Activated CD4-positive, alpha-beta T cell treated with anti-CD3 and anti-CD28 coated beads, Interleukin-2, amount 10 ng/mL, durations not matched to agents 24 days and 14 days (primary cell): ENCODE measurements at regions not wholly inside any gene's neighbourhood (a gene's known extent, or its start where the extent isn't known, plus 50 kb on each side); places are given as distances from the start of the nearest gene placed in this dataset.
A peak's percentile ranks its signal among the peaks of the same experiment; 100 is the strongest.
"Not testable (repeated sequence)": the region's sequence is repeated elsewhere in the genome, so short reads cannot be mapped to it uniquely, and the experiment has no call there.

Source experiments
- DNase-seq: peaks from one replicate; pipeline ENCODE4 v3.0.0; 2022
- H3K27ac Mint-ChIP-seq: one replicate; pipeline ENCODE4 v1.8.0; 2022; ENCODE audit warnings: mild to moderate bottlenecking, mixed read lengths
- H3K27me3 Mint-ChIP-seq: one replicate; pipeline ENCODE4 v1.8.0; 2022; ENCODE audit warnings: mixed read lengths
- H3K36me3 Mint-ChIP-seq: one replicate; pipeline ENCODE4 v1.8.0; 2022; ENCODE audit warnings: low read depth, mild to moderate bottlenecking, mixed read lengths
- H3K4me1 Mint-ChIP-seq: one replicate; pipeline ENCODE4 v1.8.0; 2021; ENCODE audit warnings: mixed read lengths
- H3K4me3 Mint-ChIP-seq: one replicate; pipeline ENCODE4 v1.8.0; 2022; ENCODE audit warnings: mild to moderate bottlenecking, moderate library complexity, mixed read lengths
- H3K9me3 Mint-ChIP-seq: one replicate; pipeline ENCODE4 v1.8.0; 2021; ENCODE audit warnings: mixed read lengths
- intact Hi-C: fragments of 100-400 bp; cut with micrococcal nuclease; formaldehyde crosslinking; loops from one replicate; pipeline ENCODE4 v1.15.1; 2023

DNA sequence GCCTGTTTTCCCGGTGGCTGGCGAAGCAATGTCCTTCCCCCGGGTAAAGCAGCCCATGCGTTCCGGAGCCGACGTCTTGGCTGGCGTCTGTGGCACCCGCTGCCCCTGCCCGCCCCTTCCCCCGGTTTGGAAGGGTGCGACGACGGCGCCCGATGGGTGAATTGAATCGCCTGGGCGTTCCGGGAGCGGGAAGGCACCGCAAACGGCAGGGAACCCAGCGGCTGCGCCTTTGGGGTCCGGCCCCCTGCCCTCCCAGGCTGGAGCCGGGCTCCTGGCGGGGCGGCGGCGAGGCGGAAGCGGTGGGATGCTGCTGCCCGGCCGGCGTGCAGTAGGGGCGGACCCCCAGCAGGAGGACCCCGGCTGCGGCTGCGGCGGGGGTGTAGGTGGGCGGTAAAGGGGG, 123.6 kb upstream of the RHOU start:
- intact Hi-C loops, H3K36me3 Mint-ChIP-seq, H3K4me3 Mint-ChIP-seq, H3K27ac Mint-ChIP-seq, DNase-seq, H3K27me3 Mint-ChIP-seq, H3K9me3 Mint-ChIP-seq, H3K4me1 Mint-ChIP-seq: not testable (repeated sequence)

DNA sequence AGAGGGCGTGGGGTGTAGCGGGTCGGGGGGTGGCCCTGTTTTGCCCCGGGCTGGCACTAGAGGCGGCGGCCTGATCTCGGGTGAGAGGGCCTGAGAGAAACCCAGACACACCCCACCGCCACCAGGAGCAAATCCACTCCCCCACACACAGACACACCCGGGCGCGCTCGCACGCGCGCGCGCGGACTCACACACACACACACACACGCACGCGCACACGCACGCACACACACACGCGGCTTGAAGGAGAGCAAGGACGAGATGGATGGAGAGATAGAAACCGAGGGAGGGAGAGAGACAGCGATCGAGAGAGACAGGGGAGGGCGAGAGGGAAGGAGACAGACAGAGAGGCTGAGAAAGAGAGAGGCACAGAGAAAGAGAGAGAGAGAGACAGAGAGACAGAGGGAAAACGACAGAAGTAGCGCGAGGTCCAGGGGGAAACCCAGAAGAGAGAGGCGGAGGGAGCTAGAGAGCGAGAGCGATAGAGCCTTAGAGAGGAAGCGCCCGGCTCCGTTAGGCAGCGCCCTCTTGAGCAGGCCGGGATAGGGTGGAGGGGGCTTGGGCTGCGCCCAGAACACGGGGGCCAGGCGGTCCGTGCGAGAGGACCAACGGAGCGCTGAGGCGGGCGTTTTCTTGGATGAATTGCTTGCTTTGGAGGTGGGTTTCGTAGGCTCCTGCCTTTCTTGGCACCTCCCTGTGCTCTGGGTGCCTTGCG, 113.1 kb upstream of the RHOU start:
- H3K36me3 Mint-ChIP-seq, H3K9me3 Mint-ChIP-seq, intact Hi-C loops, DNase-seq, H3K27me3 Mint-ChIP-seq, H3K4me3 Mint-ChIP-seq, H3K4me1 Mint-ChIP-seq, H3K27ac Mint-ChIP-seq: not testable (repeated sequence)

GRCh38 chr1:228626481-228626880, 108.8 kb upstream of the RHOU start:
- DNase-seq, H3K4me3 Mint-ChIP-seq, H3K4me1 Mint-ChIP-seq, H3K27ac Mint-ChIP-seq, H3K36me3 Mint-ChIP-seq, H3K27me3 Mint-ChIP-seq, intact Hi-C loops, H3K9me3 Mint-ChIP-seq: not testable (repeated sequence)

- H3K27ac Mint-ChIP-seq, DNase-seq, intact Hi-C loops, H3K27me3 Mint-ChIP-seq, H3K4me1 Mint-ChIP-seq, H3K36me3 Mint-ChIP-seq, H3K4me3 Mint-ChIP-seq, H3K9me3 Mint-ChIP-seq: not testable (repeated sequence)
Measured at GRCh38 chr1:228632858-228633257, 102.4 kb upstream of the RHOU start.

DNA sequence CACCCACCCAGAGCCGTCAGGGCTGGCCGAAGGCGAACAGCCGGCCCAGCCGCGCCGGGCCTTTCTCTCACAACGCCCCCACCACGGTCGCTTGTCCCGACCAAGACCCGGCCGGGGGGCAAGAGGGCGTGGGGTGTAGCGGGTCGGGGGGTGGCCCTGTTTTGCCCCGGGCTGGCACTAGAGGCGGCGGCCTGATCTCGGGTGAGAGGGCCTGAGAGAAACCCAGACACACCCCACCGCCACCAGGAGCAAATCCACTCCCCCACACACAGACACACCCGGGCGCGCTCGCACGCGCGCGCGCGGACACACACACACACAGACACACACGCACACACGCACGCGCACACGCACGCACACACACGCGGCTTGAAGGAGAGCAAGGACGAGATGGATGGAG, 100.0 kb upstream of the RHOU start:
- H3K27me3 Mint-ChIP-seq, H3K4me3 Mint-ChIP-seq, H3K27ac Mint-ChIP-seq, H3K9me3 Mint-ChIP-seq, H3K36me3 Mint-ChIP-seq, intact Hi-C loops, H3K4me1 Mint-ChIP-seq: not testable (repeated sequence)
- DNase-seq = peak; percentile 79

- H3K27me3 Mint-ChIP-seq, intact Hi-C loops, H3K27ac Mint-ChIP-seq, DNase-seq, H3K4me3 Mint-ChIP-seq, H3K9me3 Mint-ChIP-seq, H3K4me1 Mint-ChIP-seq, H3K36me3 Mint-ChIP-seq: not testable (repeated sequence)
Measured at GRCh38 chr1:228637529-228637928, 97.8 kb upstream of the RHOU start.

DNA sequence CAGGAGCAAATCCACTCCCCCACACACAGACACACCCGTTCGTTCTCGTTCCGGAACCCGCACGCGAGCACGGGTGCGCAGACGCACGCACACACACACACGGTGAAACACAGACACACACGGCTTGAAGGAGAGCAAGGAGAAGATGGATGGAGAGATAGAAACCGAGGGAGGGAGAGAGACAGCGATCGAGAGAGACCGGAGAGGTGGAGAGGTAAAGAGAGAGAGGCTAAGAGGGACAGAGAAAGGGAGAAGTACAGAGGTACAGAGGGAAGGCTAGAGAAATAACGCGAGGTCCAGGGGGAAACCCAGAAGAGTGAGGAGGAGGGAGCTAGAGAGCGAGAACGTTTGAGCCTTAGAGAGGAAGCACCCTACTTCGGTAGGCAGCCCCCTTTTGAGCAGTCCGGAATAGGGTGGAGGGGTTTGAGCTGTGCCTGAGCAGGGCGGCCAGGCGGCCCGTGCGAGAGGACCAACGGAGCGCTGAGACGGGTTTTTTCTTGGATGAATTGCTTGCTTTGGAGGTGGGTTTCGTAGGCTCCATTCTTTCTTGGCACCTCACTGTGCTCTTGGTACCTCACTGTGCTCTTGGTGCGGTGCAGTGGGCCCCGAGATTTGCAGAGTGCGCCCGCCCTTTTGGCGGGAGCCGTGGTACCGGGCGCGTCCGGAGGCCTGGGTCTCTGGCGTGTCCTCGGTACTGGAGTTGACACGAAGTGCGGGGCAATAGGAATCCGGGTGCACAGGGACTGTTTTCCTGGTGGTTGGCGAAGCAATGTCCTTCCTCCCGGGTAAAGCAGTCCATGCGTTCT, 88.4 kb upstream of the RHOU start:
- Mint-ChIP-seq H3K36me3 (peaks cover 4% of the 10 kb centered on the region), H3K27ac (peak overlapping the region; percentile 88), H3K4me1 (peaks cover 24% of the 10 kb centered on the region), H3K4me3 (peak overlapping the region; percentile 96), H3K9me3 (peaks cover 6% of the 10 kb centered on the region), H3K27me3 (peaks cover 51% of the 10 kb centered on the region)
- peak; percentile 81 for DNase-seq
- intact Hi-C loops = no loop called here

DNA sequence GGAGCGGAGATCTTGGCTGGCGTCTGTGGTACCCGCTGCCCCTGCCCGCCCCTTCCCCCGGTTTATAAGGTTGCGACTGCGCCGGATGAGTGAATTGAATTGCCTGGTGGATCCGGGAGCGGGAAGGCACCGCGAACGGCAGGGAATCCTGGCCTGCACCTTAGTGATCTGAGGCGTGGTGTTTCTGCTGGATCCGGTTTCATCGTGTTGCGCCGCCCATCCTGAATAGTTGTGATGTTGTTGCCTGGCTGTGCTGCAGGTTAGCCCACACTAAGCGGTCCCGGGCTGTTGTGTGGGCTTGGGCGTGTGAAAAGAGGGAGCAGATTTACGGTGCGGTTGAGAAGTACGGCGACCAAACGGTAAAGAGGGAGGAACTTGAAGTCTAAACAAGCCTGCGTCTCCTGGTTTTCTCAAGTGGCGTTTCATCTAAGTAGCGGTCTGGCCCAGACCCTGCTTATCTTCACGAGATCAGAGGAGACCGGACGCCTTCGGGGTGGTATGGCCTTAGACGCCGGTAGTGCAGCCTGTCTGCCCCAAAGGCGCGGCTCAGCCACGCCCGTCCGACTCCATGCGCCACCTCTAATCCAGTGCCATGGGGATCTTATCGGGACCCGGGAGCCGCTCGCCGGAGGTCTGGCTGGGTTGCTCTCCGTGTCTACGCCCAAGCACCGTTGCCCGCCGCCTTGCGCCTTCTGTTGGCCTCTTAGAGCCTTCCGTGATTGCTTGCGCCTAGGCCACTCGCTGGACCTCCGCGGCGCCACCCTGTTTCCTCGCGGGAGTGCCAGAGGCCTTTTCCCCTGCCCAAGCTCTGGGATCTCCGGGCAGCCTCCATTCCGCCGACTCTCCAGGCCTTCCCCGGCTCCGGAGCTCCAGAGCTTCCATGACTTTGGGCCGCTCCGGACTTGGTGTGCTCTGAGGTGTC, 87.5 kb upstream of the RHOU start:
- Mint-ChIP-seq H3K4me1 (peaks cover 24% of the 10 kb centered on the region), H3K27me3 (peaks cover 55% of the 10 kb centered on the region), H3K4me3 (peak overlapping the region; percentile 96), H3K9me3 (peaks cover 6% of the 10 kb centered on the region), H3K36me3 (peaks cover 4% of the 10 kb centered on the region), H3K27ac (peak overlapping the region; percentile 88)
- DNase-seq = peak; percentile 73
- intact Hi-C loops = no loop called here

DNA sequence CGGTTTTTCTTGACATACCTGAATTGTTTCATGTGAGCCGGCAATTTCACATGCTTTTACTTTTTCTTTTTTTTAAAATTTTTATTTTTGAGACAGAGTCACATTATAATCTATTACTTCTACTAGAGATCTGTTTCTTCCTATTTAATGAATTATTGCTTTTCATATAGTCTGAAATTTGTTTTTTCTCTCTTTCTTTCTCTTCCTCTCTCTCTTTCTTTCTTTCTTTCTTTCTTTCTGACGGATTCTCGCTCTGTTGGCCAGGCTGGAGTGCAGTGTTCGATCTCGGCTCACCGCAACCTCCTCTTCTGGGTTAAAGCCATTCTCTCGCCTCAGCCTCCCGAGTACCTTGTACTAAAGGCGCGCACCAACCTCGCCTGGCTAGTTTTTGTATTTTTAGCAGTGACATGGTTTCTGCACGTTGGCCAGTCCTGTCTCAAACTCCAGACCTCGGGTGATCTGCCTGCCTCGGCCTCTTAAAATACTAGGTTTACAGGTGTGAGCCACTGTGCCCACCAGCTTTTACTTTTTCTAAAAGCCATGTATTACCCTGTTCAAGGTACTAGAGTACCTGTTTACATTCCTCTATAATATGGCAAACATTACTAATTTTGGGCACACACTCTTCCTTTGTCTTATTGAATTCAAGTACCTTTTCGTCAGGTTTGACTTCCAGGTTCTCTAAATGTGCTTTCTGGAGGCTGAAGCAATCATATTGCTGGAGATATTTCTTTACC, 86.5 kb upstream of the RHOU start:
- Mint-ChIP-seq H3K4me1 (peaks cover 24% of the 10 kb centered on the region), H3K27ac (no peak overlapping the region), H3K27me3 (peaks cover 55% of the 10 kb centered on the region)

DNA sequence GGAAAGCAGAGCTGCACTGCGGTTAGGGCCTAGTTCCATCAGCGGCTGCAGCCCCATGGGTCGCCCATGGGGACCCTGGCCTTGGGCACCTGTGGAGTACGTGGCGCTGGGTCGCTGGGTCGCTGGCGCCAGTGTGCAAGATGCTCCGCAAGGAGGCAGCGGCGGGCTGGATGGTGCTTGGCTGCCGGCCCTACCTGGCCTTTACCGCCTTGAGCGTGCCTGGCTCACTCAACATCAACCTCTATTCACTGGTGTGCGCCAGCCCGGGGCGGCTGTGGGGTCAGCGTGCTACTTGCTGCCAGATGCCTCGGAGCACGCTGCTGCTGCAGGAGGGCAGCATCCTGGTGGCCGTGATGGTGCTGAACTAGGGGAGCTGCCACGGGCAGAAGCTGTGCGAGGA, 85.1 kb upstream of the RHOU start:
- no peak for DNase-seq
- Mint-ChIP-seq H3K9me3 (peaks cover 6% of the 10 kb centered on the region), H3K27ac (no peak overlapping the region), H3K36me3 (peaks cover 4% of the 10 kb centered on the region), H3K27me3 (peaks cover 55% of the 10 kb centered on the region), H3K4me1 (peaks cover 24% of the 10 kb centered on the region), H3K4me3 (no peak overlapping the region)
- intact Hi-C loops = no loop called here

More for the DNA sequence above, 86.5 kb upstream of the RHOU start:
- intact Hi-C loops = no loop called here
- Mint-ChIP-seq H3K4me3 (peak overlapping the region; percentile 96), H3K36me3 (peaks cover 4% of the 10 kb centered on the region), H3K9me3 (peaks cover 6% of the 10 kb centered on the region)
- DNase-seq = no peak

DNA sequence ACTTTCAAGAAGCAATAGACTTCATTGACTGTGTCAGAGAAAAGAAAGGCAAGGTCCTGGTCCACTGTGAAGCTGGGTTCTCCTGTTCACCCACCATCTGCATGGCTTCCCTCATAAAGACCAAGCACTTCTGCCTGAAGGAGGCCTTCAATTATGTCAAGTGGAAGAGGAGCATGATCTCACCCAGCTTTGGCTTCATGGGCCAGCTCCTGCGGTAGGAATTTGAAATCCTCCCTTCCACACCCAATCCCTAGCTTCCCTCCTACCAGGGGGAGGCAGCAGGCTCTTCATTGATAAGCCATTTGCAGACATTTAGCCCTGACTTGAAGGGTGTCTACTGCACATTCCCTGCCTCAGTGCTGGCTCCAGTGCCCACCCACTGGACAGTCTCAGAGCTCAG, 84.3 kb upstream of the RHOU start:
- no peak overlapping the region for H3K27ac Mint-ChIP-seq
- no peak overlapping the region for H3K4me3 Mint-ChIP-seq

DNA sequence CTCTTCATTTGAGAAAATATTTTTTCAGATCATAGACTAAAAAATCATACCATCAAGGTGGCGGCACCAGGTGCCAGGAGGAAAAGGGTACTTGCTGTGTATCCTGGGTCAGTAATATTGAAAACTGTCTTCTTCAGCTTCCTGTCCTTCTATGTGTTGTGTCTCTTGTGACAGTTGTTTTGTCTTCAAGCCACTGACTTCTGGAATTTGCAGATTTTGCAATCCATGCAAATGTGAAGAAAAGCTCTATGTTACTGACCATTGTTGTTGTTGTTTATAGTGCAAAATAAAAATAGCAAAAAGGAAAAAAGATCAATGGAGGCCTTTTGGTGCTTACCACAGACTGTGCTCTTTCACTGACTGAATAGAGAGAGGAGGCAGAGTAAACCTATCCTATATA, 83.2 kb upstream of the RHOU start:
- H3K4me3 Mint-ChIP-seq = no peak overlapping the region
- no peaks in the 10 kb centered on the region for H3K9me3 Mint-ChIP-seq
- H3K27ac Mint-ChIP-seq = no peak overlapping the region
- peaks cover 17% of the 10 kb centered on the region for H3K4me1 Mint-ChIP-seq
- no peak for DNase-seq
- H3K36me3 Mint-ChIP-seq = no peaks in the 10 kb centered on the region
- intact Hi-C loops = no loop called here
- peaks cover 61% of the 10 kb centered on the region for H3K27me3 Mint-ChIP-seq

More for the DNA sequence above, 84.3 kb upstream of the RHOU start:
- Mint-ChIP-seq H3K4me1 (peaks cover 24% of the 10 kb centered on the region), H3K36me3 (peaks cover 4% of the 10 kb centered on the region), H3K27me3 (peaks cover 59% of the 10 kb centered on the region), H3K9me3 (peaks cover 6% of the 10 kb centered on the region)
- intact Hi-C loops = no loop called here
- peak; percentile 52 for DNase-seq

DNA sequence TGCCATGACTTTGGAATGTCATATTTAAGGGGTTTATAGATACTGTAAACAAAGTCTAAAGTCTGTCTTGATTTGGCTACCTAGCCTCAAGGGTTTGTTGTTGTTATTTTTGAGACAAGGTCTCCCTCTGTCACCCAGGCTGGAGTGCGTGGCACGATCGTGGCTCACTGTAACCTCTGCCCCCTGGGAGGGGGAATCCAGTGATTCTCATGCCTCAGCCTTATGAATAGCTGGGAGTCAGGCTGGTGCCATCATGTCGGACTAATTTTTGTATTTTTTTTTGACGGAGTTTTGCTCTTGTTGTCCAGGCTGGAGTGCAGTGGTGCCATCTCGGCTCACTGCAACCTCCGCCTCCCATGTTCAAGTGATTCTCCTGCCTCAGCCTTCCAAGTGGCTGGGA, 82.2 kb upstream of the RHOU start:
- H3K27ac Mint-ChIP-seq, H3K9me3 Mint-ChIP-seq, H3K4me3 Mint-ChIP-seq, DNase-seq, H3K36me3 Mint-ChIP-seq, intact Hi-C loops: not testable (repeated sequence)
- H3K27me3 Mint-ChIP-seq = peaks cover 52% of the 10 kb centered on the region
- H3K4me1 Mint-ChIP-seq = peaks cover 10% of the 10 kb centered on the region
